Middle frontal gyrus (tissue), 1 donor: ENCODE measurements at regions not wholly inside any gene's neighbourhood (a gene's known extent, or its start where the extent isn't known, plus 50 kb on each side); places are given as distances from the start of the nearest gene placed in this dataset.

Experiments
- DNase-seq: peaks from one replicate; pipeline ENCODE4 v3.0.0-alpha.2; 2015; ENCODE audit warnings: low spot score; ENCODE audit errors: extremely low spot score

- DNase-seq, result no peak
These were observed 76.7 kb downstream of the TRIM29 start for GRCh38 chr11:120061036-120061760.

- DNase-seq, result no peak
These were observed 77.4 kb downstream of the TRIM29 start for GRCh38 chr11:120060512-120060911.

GRCh38 chr11:120058931-120059330 is 79.0 kb downstream of the TRIM29 start:
- DNase-seq, result no peak

- DNase-seq, result no peak
These were observed 80.0 kb downstream of the TRIM29 start for GRCh38 chr11:120057595-120058581.

DNA sequence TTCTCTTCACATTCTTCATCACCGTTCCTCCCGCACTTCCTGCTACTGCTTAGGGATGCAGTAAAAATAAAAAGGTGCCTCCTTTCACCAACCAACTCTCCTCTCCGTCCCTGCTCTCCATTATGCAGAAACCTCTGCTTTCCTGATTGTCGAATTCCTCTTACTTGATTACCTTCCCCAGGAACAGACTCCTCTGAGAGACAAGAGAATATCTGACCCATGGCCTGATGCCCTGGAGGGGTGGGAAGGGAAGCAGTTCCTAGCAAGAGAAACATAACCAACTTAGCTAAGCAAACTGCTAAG is 80.9 kb downstream of the TRIM29 start:
- no peak for DNase-seq

- DNase-seq, result no peak
These were observed 81.4 kb downstream of the TRIM29 start for GRCh38 chr11:120056301-120057027.

- DNase-seq, result no peak
These were observed 82.3 kb downstream of the TRIM29 start for GRCh38 chr11:120055646-120056045.

GRCh38 chr11:120054753-120055045 is 83.2 kb downstream of the TRIM29 start:
- no peak for DNase-seq

DNA sequence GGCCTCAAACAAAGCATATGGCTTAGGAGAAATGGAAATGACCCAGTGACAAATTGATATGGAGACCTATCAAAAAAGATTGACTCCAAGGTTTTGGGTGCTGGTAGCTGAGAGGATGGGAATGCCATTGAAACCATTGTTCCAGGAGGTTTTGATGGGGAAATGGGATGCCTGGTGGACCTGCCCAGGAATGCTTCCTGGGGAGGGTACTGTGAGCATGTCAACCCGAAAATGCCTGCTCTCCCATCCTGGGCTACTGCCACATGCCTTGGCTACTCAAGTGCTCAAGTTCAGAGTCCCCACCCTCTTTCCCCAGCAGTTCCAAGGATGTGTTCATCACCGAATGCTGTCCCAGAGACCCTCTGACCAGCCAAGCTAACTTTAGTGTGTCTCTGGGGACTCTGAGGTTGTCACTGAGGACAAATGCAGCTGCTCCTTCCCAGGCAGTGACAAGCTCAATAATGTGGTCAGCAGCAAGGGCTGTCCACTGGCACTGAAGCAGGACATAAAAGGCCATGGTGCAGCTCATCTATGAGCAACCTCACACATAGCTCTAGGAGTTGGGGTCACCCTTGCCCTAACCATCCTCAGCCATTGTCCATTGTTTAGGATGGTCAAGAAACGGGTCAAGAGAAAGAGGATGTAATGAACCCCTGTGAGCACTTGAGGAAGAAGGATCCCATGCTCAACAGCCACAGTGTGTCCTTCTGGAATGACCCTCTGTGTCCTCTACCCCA is 83.7 kb downstream of the TRIM29 start:
- no peak for DNase-seq

- DNase-seq, result no peak
These were observed 85.6 kb downstream of the TRIM29 start for GRCh38 chr11:120052196-120052775.

- DNase-seq, result no peak
These were observed 93.8 kb downstream of the TRIM29 start for GRCh38 chr11:120044011-120044675.

DNA sequence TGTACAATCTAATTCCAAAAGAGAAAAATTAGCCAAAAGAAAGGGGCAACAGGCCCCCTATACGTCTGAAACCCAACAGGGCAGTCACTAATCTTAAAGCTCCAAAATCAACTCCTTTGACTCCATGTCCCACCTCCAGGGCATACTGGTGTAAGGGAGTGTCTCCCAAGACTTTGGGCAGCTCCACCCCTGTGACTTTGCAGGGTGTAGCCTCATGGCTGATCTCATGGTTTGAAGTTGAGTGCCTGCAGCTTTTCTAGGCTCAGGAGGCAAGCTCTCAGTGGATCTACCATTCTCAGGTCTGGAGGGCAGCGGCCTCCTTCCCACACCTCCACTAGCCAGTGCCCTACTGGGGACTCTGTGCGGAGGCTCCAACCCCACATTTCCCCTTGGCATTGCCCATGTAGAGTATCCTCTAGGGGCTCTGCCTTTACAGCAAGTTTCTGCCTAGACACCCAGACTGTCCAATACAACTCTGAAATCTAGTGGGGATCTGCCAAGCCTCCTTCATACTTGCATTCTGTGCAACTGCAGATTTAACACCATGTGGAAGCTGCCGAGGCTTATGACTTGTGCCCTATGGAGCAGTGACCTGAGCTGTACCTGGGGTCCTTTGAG is 94.5 kb downstream of the TRIM29 start:
- no peak for DNase-seq

DNA sequence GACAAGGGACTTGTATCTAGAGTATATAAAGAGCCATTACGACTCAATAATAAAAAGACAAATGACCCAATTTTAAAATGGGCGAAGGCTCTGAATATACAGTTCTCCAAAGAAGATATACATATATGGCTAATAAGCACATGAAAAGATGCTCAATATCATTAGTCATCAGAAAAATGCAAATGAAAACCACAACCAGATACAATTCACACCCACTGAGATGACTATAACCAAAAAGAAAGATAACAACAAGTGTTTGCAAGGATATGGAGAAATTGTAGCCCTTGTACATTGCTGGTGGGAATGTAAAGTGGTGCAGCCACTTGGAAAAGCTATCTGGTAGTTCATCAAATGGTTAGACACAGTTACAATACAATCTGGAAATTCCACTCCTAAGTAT is 96.3 kb downstream of the TRIM29 start:
- DNase-seq, result no peak

GRCh38 chr11:120040151-120040840 is 97.6 kb downstream of the TRIM29 start:
- no peak for DNase-seq

- DNase-seq, result no peak
These were observed 98.9 kb downstream of the TRIM29 start for GRCh38 chr11:120039039-120039438.

- no peak for DNase-seq
These were observed 100.8 kb downstream of the TRIM29 start for GRCh38 chr11:120037111-120037510.

GRCh38 chr11:120035756-120036155 is 102.2 kb downstream of the TRIM29 start:
- DNase-seq, result no peak

DNA sequence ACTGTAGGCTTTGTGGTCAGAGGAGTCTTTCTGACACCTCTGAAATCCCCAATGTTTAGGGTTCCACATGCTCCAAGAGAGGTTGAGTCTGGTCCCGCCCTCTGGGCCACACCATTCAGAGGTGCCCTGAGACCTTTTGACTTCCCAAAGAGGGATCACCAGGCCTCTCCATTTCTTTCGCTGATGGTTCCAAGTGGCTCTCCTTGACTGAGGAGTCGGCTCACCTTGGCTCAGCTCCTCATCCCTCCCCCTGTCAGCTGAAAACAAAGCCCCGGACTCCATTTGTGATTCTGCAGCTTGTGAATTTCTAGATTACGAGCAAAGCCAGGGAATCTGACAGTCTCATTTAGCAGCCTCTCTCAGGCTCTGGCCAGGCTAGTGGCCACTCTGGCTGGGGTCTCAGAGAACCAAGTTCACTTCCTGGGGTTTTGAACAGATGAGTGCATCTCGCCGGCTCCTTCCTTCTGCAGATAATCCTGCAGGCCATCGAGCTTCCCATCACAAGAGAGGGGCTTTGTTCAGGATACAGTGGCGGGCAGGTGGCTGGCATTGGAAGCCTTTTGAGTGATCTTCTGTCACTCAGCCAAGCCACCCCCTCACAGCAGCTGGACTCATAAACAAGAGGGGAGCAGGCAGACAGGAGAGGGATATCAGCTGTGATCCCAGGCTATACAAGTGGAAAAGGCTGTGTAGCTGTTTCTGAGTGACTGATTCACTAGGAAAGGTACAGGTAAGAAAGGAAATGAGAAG is 102.9 kb downstream of the TRIM29 start:
- DNase-seq, result no peak
